CD14-positive monocyte (primary cell): ENCODE measurements at regions not wholly inside any gene's neighbourhood (a gene's known extent, or its start where the extent isn't known, plus 50 kb on each side); places are given as distances from the start of the nearest gene placed in this dataset.

Experiments
- DNase-seq, 3 donors: peaks; one replicate each; pipeline ENCODE4 v3.0.0-alpha.2; 2011 to 2022
- H2AFZ ChIP-seq: 2 replicates; pipeline ENCODE4 v1.6.0; 2012; ENCODE audit warnings: mild to moderate bottlenecking, low read depth, low read length, inconsistent platforms; ENCODE audit not compliant: insufficient read depth, poor library complexity, severe bottlenecking
- H3K27ac ChIP-seq, 2 donors: 1 replicate in 1 of 2; 2 replicates in 1 of 2; pipeline ENCODE4 v1.5.1; 2012 to 2013; ENCODE audit warnings: low read length in 2 of 2, control low read depth in 1 of 2, inconsistent platforms in 1 of 2, low read depth in 1 of 2, mild to moderate bottlenecking in 1 of 2
- H3K27me3 ChIP-seq, 2 donors: one replicate each; pipeline versions ENCODE4 v1.6.0 to v1.6.1; 2011 to 2013; ENCODE audit warnings: low read length in 2 of 2; ENCODE audit not compliant: control insufficient read depth in 2 of 2, insufficient read depth in 2 of 2
- H3K36me3 ChIP-seq, 2 donors: replicated peaks in 1 of 2; 1 replicate in 1 of 2; 2 replicates in 1 of 2; pipeline versions ENCODE4 v1.5.1 to v1.6.1; 2012 to 2013; ENCODE audit warnings: low read length in 2 of 2, control low read depth in 1 of 2, inconsistent platforms in 1 of 2, mild to moderate bottlenecking in 1 of 2; ENCODE audit not compliant: insufficient read depth in 2 of 2, control insufficient read depth in 1 of 2
- H3K4me1 ChIP-seq, 2 donors: 1 replicate in 1 of 2; 2 replicates in 1 of 2; pipeline versions ENCODE4 v1.5.1 to v1.6.1; 2012 to 2013; ENCODE audit warnings: low read length in 2 of 2, control low read depth in 1 of 2, inconsistent platforms in 1 of 2, mild to moderate bottlenecking in 1 of 2, moderate library complexity in 1 of 2; ENCODE audit not compliant: insufficient read depth in 2 of 2, control insufficient read depth in 1 of 2
- H3K4me2 ChIP-seq: replicated peaks from 2 replicates; pipeline ENCODE3; 2012; ENCODE audit warnings: low read length, moderate library complexity, mild to moderate bottlenecking; ENCODE audit not compliant: poor library complexity, severe bottlenecking; ENCODE audit errors: extremely low read depth
- H3K4me3 ChIP-seq, 3 experiments: fragments of 200-600 bp in 1 of 3; sonication (generic) in 1 of 3; replicated peaks in 1 of 3; 1 replicate in 2 of 3; 2 replicates in 1 of 3; pipeline ENCODE4 v1.5.1; 2011 to 2013; ENCODE audit warnings: low read length in 3 of 3, mild to moderate bottlenecking in 3 of 3, control low read depth in 2 of 3, low read depth in 2 of 3, inconsistent platforms in 1 of 3, moderate library complexity in 1 of 3
- H3K79me2 ChIP-seq: 2 replicates; pipeline ENCODE4 v1.6.0; 2012; ENCODE audit warnings: mild to moderate bottlenecking, control low read depth, inconsistent platforms, low read length, moderate library complexity; ENCODE audit not compliant: insufficient read depth
- H3K9ac ChIP-seq: 2 replicates; pipeline ENCODE4 v1.6.0; 2017; ENCODE audit warnings: low read length, mild to moderate bottlenecking; ENCODE audit not compliant: insufficient read depth, poor library complexity, severe bottlenecking
- H3K9me3 ChIP-seq, 2 donors: replicated peaks in 1 of 2; 1 replicate in 1 of 2; 2 replicates in 1 of 2; pipeline versions ENCODE4 v1.5.1 to v1.6.1; 2012 to 2013; ENCODE audit warnings: low read length in 2 of 2, control low read depth in 1 of 2; ENCODE audit not compliant: control insufficient read depth in 1 of 2, insufficient read depth in 1 of 2
- H4K20me1 ChIP-seq: 2 replicates; pipeline ENCODE4 v1.6.0; 2012; ENCODE audit warnings: mild to moderate bottlenecking, low read length, control low read depth, moderate library complexity; ENCODE audit not compliant: insufficient read depth
- H3K27ac Mint-ChIP-seq, 7 donors: one replicate each; pipeline ENCODE4 v1.8.0; 2020; ENCODE audit warnings: mild to moderate bottlenecking in 7 of 7, mixed read lengths in 7 of 7, moderate library complexity in 6 of 7, inconsistent platforms in 2 of 7
- H3K27me3 Mint-ChIP-seq, 3 donors: one replicate each; pipeline ENCODE4 v1.8.0; 2021 to 2022; ENCODE audit warnings: low read depth in 3 of 3, mild to moderate bottlenecking in 3 of 3, mixed read lengths in 3 of 3, moderate library complexity in 3 of 3, inconsistent platforms in 1 of 3
- H3K36me3 Mint-ChIP-seq, 2 donors: one replicate each; pipeline ENCODE4 v1.8.0; 2020; ENCODE audit warnings: mixed read lengths in 2 of 2, inconsistent platforms in 1 of 2, mild to moderate bottlenecking in 1 of 2
- H3K4me1 Mint-ChIP-seq: one replicate; pipeline ENCODE4 v1.8.0; 2020; ENCODE audit warnings: mild to moderate bottlenecking, mixed read lengths
- H3K4me3 Mint-ChIP-seq, 2 donors: one replicate each; pipeline ENCODE4 v1.8.0; 2020; ENCODE audit warnings: mild to moderate bottlenecking in 2 of 2, mixed read lengths in 2 of 2, moderate library complexity in 1 of 2
- H3K9me3 Mint-ChIP-seq, 7 donors: one replicate each; pipeline ENCODE4 v1.8.0; 2020 to 2022; ENCODE audit warnings: mixed read lengths in 7 of 7, mild to moderate bottlenecking in 6 of 7, moderate library complexity in 6 of 7, inconsistent platforms in 2 of 7
- WGBS: methylation state at CpG from one replicate; pipeline ENCODE4 v1.1.5; 2013; ENCODE audit warnings: missing lambda C conversion rate; ENCODE audit not compliant: insufficient coverage; 5-methylcytosine and 5-hydroxymethylcytosine counted together
- intact Hi-C, 2 donors: fragments of 100-400 bp; cut with micrococcal nuclease; formaldehyde crosslinking; loops; one replicate each; pipeline versions ENCODE4 v1.15.0 to v1.15.1; 2023
- TF ChIP-seq, protein P1 (sequence below): fragments of 200-600 bp; IDR thresholded peaks from one replicate; pipeline ENCODE4 v1.8.0; 2022; ENCODE audit warnings: antibody characterized with exemption, mild to moderate bottlenecking

DNA sequence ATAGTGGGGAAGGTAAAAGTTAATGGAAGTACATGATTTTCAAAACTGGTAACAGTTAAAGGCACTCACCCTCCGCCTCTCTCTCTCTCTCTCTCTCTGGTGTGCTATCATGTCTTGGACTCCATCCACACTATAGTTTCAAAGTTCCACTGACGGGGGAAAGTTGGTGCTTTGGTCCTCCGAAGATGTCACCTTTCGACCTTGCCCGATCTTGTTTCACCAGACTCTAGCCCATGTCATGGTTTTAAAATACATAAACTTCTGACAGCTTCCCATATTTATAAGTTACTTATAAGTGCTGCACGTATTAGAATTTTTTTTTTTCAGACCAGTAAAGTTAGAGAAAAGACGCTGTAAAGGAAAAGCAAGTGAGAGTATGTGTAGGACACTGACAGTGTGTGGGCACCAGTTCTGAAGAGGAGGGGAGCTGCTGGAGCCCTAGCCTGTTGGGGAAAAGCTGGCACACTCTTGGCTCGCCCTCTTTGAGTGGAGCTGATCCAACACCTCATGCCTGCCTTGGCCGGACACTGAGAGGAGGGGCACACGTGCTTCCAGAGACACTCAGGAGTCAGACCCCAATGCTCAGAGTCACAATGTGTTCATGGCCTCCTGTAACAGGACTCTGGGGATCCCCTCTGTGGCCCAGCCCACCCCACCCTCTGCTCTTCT is 200.5 kb upstream of the TPM1 start:
- H3K36me3 Mint-ChIP-seq, result no peaks in the 10 kb centered on the region
- H3K27ac Mint-ChIP-seq, result no peak overlapping the region
- Histone ChIP-seq H3K9ac (no peak overlapping the region), H3K4me2 (no peak overlapping the region), H3K27ac (no peak overlapping the region), H2AFZ (no peak overlapping the region), H3K79me2 (no peaks in the 10 kb centered on the region), H3K36me3 (no peaks in the 10 kb centered on the region), H4K20me1 (no peaks in the 10 kb centered on the region), H3K27me3 (no peaks in the 10 kb centered on the region), H3K4me3 (no peak overlapping the region), H3K9me3 (no peaks in the 10 kb centered on the region), H3K4me1 (no peaks in the 10 kb centered on the region)
- WGBS, result 93% methylated on average over 5 of the region's 10 CpGs
- H3K4me1 Mint-ChIP-seq, result no peaks in the 10 kb centered on the region
- intact Hi-C loops, result no loop called here
- TF ChIP-seq, protein P1, sequence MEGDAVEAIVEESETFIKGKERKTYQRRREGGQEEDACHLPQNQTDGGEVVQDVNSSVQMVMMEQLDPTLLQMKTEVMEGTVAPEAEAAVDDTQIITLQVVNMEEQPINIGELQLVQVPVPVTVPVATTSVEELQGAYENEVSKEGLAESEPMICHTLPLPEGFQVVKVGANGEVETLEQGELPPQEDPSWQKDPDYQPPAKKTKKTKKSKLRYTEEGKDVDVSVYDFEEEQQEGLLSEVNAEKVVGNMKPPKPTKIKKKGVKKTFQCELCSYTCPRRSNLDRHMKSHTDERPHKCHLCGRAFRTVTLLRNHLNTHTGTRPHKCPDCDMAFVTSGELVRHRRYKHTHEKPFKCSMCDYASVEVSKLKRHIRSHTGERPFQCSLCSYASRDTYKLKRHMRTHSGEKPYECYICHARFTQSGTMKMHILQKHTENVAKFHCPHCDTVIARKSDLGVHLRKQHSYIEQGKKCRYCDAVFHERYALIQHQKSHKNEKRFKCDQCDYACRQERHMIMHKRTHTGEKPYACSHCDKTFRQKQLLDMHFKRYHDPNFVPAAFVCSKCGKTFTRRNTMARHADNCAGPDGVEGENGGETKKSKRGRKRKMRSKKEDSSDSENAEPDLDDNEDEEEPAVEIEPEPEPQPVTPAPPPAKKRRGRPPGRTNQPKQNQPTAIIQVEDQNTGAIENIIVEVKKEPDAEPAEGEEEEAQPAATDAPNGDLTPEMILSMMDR, result no peak
- peaks cover 0 to 3% (median under 1%) of the 10 kb centered on the region in 3 donors for H3K27me3 Mint-ChIP-seq
- peaks cover 0 to 1% (median 0%) of the 10 kb centered on the region in 7 donors for H3K9me3 Mint-ChIP-seq
- DNase-seq, result no peak
- no peak overlapping the region for H3K4me3 Mint-ChIP-seq

DNA sequence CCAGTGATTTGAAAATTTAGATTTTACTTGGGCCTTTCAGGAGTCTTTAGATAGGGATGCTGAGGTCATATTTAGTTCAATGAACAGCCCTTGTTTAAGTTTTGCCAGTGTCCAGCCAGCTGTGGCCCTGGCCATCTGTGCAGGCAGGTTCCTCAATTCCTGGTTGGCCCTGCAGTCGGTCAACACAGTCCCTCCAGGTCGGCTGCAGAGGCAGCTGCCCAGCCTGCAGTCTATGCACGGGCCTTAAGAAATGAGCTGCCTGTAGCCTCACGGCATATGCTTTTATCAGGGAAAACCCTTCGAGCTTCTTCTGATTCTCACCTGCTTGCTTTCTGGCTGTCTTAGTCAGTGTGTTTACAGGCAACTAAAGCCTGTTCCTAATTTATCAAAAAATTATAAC is 199.2 kb upstream of the TPM1 start:
- H3K4me3 Mint-ChIP-seq, result no peak overlapping the region
- Histone ChIP-seq H3K9ac (no peak overlapping the region), H3K27ac (no peak overlapping the region), H3K27me3 (no peaks in the 10 kb centered on the region), H4K20me1 (no peaks in the 10 kb centered on the region), H2AFZ (no peak overlapping the region), H3K4me1 (no peaks in the 10 kb centered on the region), H3K79me2 (no peaks in the 10 kb centered on the region), H3K36me3 (no peaks in the 10 kb centered on the region), H3K4me3 (no peak overlapping the region), H3K4me2 (no peak overlapping the region), H3K9me3 (no peaks in the 10 kb centered on the region)
- DNase-seq, result no peak
- peaks cover 2% of the 10 kb centered on the region for H3K4me1 Mint-ChIP-seq
- TF ChIP-seq, protein P1, result no peak
- 92% methylated on average over 5 of the region's 5 CpGs for WGBS
- H3K27me3 Mint-ChIP-seq, result peaks cover 0 to 3% (median 3%) of the 10 kb centered on the region in 3 donors
- intact Hi-C loops, result no loop called here
- H3K27ac Mint-ChIP-seq, result no peak overlapping the region
- H3K9me3 Mint-ChIP-seq, result peaks cover 0 to 5% (median 3%) of the 10 kb centered on the region in 7 donors
- H3K36me3 Mint-ChIP-seq, result no peaks in the 10 kb centered on the region
